ENCODE measurements at regions not wholly inside any gene's neighbourhood (a gene's known extent, or its start where the extent isn't known, plus 50 kb on each side); places are given as distances from the start of the nearest gene placed in this dataset.
"Not testable (repeated sequence)": the region's sequence is repeated elsewhere in the genome, so short reads cannot be mapped to it uniquely, and the experiment has no call there.

- no peak for DNase-seq
These were observed 1184.4 kb downstream of the RPA4 start for GRCh38 chrX:98068024-98068580.

DNA sequence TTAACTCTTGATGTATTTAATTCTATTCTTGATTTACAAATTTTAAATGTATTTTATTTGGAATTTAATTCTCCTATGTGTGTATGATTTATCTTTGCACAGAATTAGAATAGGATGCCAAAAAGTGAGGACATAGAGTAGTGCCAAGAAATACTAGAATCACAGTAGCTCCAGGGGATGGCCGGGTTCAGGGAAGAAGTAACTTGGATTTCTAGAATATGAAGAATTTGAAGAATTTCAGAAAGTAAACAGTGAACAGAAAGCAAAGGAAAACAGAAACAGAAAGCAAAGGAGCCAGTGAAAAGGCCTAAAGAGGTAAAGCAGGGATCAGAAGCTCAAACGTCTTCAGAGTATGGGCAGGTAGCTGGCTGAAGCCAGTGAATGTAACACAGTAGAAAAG lies 1187.6 kb downstream of the RPA4 start:
- DNase-seq = no peak

DNA sequence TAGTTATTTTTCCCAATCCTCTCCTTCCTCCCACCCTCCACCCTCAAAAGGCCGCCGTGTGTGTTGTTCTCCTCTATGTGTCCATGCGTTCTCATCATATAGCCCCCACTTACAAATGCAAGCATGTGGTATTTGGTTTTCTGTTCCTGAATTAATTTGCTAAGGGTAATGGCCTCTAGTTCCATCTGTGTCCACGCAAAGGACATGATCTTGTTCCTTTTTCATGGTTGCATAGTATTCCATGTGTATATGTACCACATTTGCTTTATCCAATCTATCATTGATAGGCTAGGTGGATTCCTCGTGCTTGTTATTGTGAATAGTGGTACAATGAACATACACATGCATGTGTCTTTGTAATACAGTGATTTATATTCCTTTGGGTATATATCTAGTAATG lies 1193.7 kb downstream of the RPA4 start:
- no peak for DNase-seq

DNA sequence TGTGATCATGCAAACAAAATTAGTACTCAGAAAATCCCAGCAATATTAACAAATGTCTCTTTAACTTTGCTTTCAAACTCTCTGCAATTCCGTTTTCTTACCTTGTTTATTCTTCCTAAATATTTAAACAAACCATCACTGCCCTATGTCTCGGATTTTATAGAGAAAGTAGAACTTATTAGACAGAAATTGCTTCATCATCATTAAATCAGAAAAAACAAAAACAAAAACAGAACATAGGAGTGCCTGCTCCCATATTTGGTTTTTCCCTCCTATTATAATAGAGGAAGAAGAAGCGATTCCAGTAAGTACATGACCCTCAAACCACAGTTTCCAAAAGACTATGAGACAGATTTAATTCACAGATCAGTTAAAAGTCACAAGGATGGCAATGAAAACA lies 1228.0 kb downstream of the RPA4 start:
- no peak for DNase-seq

DNA sequence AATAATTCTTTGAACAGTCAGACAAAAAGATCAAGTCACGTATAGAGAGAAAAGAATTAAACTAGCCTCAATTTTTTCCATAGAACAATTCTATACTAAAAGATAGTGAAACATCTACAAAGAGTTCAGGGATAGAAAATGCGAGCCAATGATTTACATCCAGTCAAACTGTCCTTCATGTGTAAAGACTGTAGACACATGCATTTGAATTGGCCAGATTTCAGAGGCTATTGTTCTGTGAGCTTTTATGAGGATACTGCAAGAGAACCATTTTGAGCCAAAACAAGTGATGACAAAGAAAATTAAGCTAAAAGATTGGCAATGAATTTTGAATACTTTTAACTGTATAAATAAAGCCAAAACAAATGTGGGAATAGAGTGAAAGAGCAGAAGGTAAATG lies 1230.3 kb downstream of the RPA4 start:
- DNase-seq = no peak

GRCh38 chrX:98141466-98141865 lies 1257.8 kb downstream of the RPA4 start:
- DNase-seq = no peak

DNA sequence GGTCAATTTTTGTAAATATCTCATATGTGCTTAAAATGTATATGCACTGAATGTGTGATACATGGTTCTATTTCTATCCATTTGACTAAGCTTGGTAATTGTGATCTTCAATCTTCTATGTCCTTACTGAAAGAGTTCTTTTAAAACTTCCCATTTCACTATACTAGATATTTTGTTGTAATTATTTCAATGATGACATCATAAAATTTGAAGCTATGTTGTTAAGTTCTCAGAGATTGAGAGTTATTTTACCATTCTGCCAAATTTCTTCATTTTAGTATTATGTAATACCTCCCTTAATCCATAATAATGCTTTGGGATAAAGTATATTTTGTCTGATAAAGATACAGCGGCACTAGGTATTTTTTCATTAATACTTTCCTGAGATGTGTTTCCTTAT lies 1307.3 kb downstream of the RPA4 start:
- no peak for DNase-seq

- no peak for DNase-seq
These were observed 1310.3 kb downstream of the RPA4 start for GRCh38 chrX:98194036-98194435.

GRCh38 chrX:98203800-98204199 lies 1320.1 kb downstream of the RPA4 start:
- no peak for DNase-seq

- DNase-seq = no peak
These were observed 1324.2 kb downstream of the RPA4 start for GRCh38 chrX:98207947-98208346.

- DNase-seq = no peak
These were observed 1347.3 kb downstream of the RPA4 start for GRCh38 chrX:98231003-98231402.

DNA sequence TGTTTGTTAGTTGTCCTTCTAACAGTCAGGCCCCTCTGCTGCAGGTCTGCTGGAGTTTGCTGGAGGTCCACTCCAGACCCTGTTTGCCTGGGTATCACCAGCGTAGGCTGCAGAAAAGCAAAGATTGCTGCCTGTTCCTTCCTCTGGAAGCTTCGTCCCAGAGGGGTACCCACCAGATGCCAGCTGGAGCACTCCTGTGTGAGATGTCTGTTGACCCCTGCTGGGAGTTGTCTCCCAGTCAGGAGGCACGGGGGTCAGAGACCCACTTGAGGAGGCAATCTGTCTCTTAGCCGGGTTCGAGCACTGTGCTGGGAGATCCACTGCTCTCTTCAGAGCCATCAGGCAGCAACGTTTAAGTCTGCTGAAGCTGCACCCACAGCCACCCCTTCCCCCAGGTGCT lies 1356.4 kb downstream of the RPA4 start:
- DNase-seq = not testable (repeated sequence)

DNA sequence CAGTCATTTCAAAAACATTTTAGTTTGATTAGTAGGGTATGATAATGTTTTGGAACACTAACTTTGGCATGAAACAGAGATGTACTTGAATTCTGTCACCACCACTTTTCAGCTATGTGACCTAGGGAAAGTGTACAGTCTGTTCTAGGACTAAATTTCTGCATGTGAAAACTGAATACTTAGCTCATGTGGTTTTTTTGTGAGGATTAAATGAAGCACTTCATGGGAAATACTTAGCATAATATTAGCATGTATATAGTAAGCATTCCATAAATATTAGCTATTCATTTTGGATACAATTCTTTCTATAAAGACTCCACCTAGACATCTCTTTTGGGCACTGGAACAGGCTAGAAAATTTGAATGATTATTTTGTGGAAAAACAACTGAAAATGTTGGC lies 1379.4 kb downstream of the RPA4 start:
- DNase-seq = no peak

GRCh38 chrX:98289726-98290125 lies 1406.0 kb downstream of the RPA4 start:
- DNase-seq = no peak

GRCh38 chrX:98294310-98294709 lies 1410.6 kb downstream of the RPA4 start:
- DNase-seq = no peak

DNA sequence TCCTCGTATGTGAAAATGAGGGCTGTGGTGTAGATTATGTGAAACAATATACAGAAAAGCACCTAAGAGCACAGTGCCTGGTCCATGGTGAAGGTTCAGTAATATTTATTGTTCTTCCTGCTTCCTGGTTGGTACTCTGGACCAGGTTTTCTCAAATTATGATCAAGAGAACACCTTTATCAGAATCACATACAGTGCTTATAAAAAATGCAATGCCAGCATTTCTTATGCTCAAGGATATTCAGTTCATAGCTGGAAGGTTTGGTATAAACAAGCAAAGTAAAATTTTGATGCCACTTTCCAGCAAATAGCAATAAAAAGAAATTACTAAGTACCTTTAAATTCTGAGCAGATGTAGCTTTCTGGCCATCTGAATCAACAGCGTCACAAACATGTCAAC lies 1412.4 kb downstream of the RPA4 start:
- DNase-seq = no peak

DNA sequence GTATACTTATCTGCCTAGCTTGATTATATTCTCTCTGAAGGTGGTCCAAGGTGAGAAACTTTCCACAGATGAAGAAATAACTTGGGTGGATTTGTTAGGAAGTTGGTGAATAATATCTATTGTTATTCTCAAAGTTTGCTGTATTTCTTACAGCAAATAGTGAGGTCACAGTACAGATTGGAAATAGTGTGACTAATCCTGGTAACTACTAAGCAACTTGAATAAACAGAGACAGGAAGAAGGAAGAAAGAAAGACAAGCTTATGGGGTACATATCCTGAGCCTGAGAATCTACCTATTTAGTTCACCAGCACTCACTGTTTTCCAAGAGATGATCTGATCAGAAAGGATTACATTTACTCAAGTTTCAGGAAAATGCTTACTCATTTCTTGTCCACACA lies 1416.1 kb downstream of the RPA4 start:
- no peak for DNase-seq

GRCh38 chrX:98300536-98300935 lies 1416.8 kb downstream of the RPA4 start:
- DNase-seq = not testable (repeated sequence)

GRCh38 chrX:98331407-98331806 lies 1447.7 kb downstream of the RPA4 start:
- no peak for DNase-seq

DNA sequence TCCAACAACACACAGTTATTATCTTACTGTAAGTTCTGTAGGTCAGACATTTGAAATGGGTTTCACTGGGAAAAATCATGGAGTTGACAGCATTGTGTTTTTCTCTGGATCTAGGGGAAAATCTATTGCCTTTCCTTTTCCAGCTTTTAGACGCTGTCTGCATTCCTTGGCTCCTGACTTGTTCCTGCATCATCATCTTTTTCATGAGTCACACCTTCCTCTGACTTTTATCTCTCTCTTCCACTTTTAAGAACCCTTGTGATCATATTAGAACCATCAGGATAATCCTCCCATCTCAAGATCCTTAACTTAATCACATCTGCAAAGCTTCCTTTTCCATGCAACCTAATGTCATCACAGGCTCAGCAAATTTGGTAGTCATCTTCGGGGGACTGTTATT lies 1454.8 kb downstream of the RPA4 start:
- no peak for DNase-seq

DNA sequence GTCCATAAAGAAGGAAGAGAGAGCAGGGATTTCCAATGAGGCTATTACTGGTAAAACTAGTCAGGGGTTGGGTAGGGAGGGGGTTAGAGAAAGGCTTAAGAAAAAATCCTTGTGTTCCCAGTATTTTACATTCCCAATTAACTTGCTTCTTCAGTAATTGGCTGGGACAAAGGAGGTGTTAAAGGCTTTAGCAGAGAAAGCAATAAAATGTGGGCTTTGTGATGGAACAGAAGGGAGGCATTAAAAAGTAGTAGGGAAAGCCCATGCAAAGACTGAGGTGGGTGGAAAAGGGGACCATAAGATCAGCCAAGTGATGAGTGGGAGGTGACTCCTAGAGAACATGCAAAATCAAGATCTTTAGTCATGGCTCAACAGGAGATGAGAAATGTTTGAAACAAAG lies 1467.2 kb downstream of the RPA4 start:
- no peak for DNase-seq

- no peak for DNase-seq
These were observed 1473.4 kb downstream of the RPA4 start for GRCh38 chrX:98357146-98357545.

- no peak for DNase-seq
These were observed 1478.9 kb downstream of the RPA4 start for GRCh38 chrX:98362630-98363029.

DNA sequence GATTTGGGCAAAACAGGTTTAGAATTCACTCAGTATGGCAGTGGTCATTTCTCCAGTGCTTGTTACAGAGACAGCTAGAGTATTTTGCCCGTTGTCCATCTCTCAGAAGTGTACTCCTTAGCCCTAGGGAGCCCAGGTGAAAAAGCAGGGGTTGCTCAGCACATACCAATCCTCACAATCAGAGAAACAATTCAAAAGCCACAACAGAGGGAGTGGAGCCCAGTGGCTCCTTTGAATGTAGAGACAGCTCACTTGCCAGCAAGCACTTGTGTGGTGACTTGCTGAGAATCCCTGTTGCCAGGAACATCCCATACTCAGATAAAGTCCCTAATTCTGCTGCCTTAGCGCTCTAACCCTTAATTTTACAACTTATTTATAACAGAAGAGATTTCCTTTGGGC lies 1488.3 kb downstream of the RPA4 start:
- no peak for DNase-seq

DNA sequence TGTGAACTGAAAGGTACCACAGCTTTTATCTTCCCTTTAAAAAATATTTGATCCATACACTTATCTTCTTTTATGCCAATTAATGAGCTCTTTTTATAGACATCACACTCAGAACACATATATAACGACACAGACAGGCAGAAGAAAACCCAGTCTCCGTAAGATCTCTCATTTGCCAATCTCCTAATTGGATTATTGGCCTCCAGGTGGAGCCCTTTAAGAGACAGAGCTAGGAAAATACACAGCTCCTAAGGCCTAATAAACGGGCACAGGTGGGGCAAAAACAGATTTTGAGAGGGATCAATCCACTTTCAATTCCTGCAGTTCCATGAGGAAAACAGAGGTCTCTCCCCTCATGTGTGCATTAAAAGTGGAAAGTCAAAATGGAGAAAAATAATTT lies 1495.4 kb downstream of the RPA4 start:
- no peak for DNase-seq

DNA sequence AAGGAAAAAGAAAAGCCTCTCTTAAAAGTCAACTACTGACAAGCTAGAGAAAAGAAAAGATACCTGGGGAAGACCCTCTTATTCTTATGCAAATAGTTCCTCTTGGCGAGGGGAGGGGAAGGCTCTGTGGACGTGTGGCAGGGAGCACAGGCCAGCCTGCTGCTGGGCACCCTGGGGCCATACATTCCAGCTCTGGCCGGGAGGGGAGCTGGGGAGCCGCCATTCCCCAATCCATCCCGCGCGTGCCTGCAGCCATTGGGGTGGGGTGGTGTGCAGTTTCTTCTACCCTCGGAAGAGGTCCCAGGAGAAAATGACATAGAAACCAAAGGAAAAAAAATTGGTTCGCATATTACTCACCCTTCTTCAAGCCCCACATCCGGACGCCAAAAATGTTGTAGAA lies 1496.4 kb downstream of the RPA4 start:
- DNase-seq = no peak

Measured in inflammatory macrophage treated with lipopolysaccharide for 1 hour (primary cell).